CD14-positive monocyte (primary cell): ENCODE measurements at regions not wholly inside any gene's neighbourhood (a gene's known extent, or its start where the extent isn't known, plus 50 kb on each side); places are given as distances from the start of the nearest gene placed in this dataset.

ENCODE experiments used
- DNase-seq, 3 donors: peaks; one replicate each; pipeline ENCODE4 v3.0.0-alpha.2; 2011 to 2022
- H2AFZ ChIP-seq: 2 replicates; pipeline ENCODE4 v1.6.0; 2012; ENCODE audit warnings: mild to moderate bottlenecking, low read depth, low read length, inconsistent platforms; ENCODE audit not compliant: insufficient read depth, poor library complexity, severe bottlenecking
- H3K27ac ChIP-seq, 2 donors: 1 replicate in 1 of 2; 2 replicates in 1 of 2; pipeline ENCODE4 v1.5.1; 2012 to 2013; ENCODE audit warnings: low read length in 2 of 2, control low read depth in 1 of 2, inconsistent platforms in 1 of 2, low read depth in 1 of 2, mild to moderate bottlenecking in 1 of 2
- H3K27me3 ChIP-seq, 2 donors: one replicate each; pipeline versions ENCODE4 v1.6.0 to v1.6.1; 2011 to 2013; ENCODE audit warnings: low read length in 2 of 2; ENCODE audit not compliant: control insufficient read depth in 2 of 2, insufficient read depth in 2 of 2
- H3K36me3 ChIP-seq, 2 donors: replicated peaks in 1 of 2; 1 replicate in 1 of 2; 2 replicates in 1 of 2; pipeline versions ENCODE4 v1.5.1 to v1.6.1; 2012 to 2013; ENCODE audit warnings: low read length in 2 of 2, control low read depth in 1 of 2, inconsistent platforms in 1 of 2, mild to moderate bottlenecking in 1 of 2; ENCODE audit not compliant: insufficient read depth in 2 of 2, control insufficient read depth in 1 of 2
- H3K4me1 ChIP-seq, 2 donors: 1 replicate in 1 of 2; 2 replicates in 1 of 2; pipeline versions ENCODE4 v1.5.1 to v1.6.1; 2012 to 2013; ENCODE audit warnings: low read length in 2 of 2, control low read depth in 1 of 2, inconsistent platforms in 1 of 2, mild to moderate bottlenecking in 1 of 2, moderate library complexity in 1 of 2; ENCODE audit not compliant: insufficient read depth in 2 of 2, control insufficient read depth in 1 of 2
- H3K4me2 ChIP-seq: replicated peaks from 2 replicates; pipeline ENCODE3; 2012; ENCODE audit warnings: low read length, moderate library complexity, mild to moderate bottlenecking; ENCODE audit not compliant: poor library complexity, severe bottlenecking; ENCODE audit errors: extremely low read depth
- H3K4me3 ChIP-seq, 3 experiments: fragments of 200-600 bp in 1 of 3; sonication (generic) in 1 of 3; replicated peaks in 1 of 3; 1 replicate in 2 of 3; 2 replicates in 1 of 3; pipeline ENCODE4 v1.5.1; 2011 to 2013; ENCODE audit warnings: low read length in 3 of 3, mild to moderate bottlenecking in 3 of 3, control low read depth in 2 of 3, low read depth in 2 of 3, inconsistent platforms in 1 of 3, moderate library complexity in 1 of 3
- H3K79me2 ChIP-seq: 2 replicates; pipeline ENCODE4 v1.6.0; 2012; ENCODE audit warnings: mild to moderate bottlenecking, control low read depth, inconsistent platforms, low read length, moderate library complexity; ENCODE audit not compliant: insufficient read depth
- H3K9ac ChIP-seq: 2 replicates; pipeline ENCODE4 v1.6.0; 2017; ENCODE audit warnings: low read length, mild to moderate bottlenecking; ENCODE audit not compliant: insufficient read depth, poor library complexity, severe bottlenecking
- H3K9me3 ChIP-seq, 2 donors: replicated peaks in 1 of 2; 1 replicate in 1 of 2; 2 replicates in 1 of 2; pipeline versions ENCODE4 v1.5.1 to v1.6.1; 2012 to 2013; ENCODE audit warnings: low read length in 2 of 2, control low read depth in 1 of 2; ENCODE audit not compliant: control insufficient read depth in 1 of 2, insufficient read depth in 1 of 2
- H4K20me1 ChIP-seq: 2 replicates; pipeline ENCODE4 v1.6.0; 2012; ENCODE audit warnings: mild to moderate bottlenecking, low read length, control low read depth, moderate library complexity; ENCODE audit not compliant: insufficient read depth
- H3K27ac Mint-ChIP-seq, 7 donors: one replicate each; pipeline ENCODE4 v1.8.0; 2020; ENCODE audit warnings: mild to moderate bottlenecking in 7 of 7, mixed read lengths in 7 of 7, moderate library complexity in 6 of 7, inconsistent platforms in 2 of 7
- H3K27me3 Mint-ChIP-seq, 3 donors: one replicate each; pipeline ENCODE4 v1.8.0; 2021 to 2022; ENCODE audit warnings: low read depth in 3 of 3, mild to moderate bottlenecking in 3 of 3, mixed read lengths in 3 of 3, moderate library complexity in 3 of 3, inconsistent platforms in 1 of 3
- H3K36me3 Mint-ChIP-seq, 2 donors: one replicate each; pipeline ENCODE4 v1.8.0; 2020; ENCODE audit warnings: mixed read lengths in 2 of 2, inconsistent platforms in 1 of 2, mild to moderate bottlenecking in 1 of 2
- H3K4me1 Mint-ChIP-seq: one replicate; pipeline ENCODE4 v1.8.0; 2020; ENCODE audit warnings: mild to moderate bottlenecking, mixed read lengths
- H3K4me3 Mint-ChIP-seq, 2 donors: one replicate each; pipeline ENCODE4 v1.8.0; 2020; ENCODE audit warnings: mild to moderate bottlenecking in 2 of 2, mixed read lengths in 2 of 2, moderate library complexity in 1 of 2
- H3K9me3 Mint-ChIP-seq, 7 donors: one replicate each; pipeline ENCODE4 v1.8.0; 2020 to 2022; ENCODE audit warnings: mixed read lengths in 7 of 7, mild to moderate bottlenecking in 6 of 7, moderate library complexity in 6 of 7, inconsistent platforms in 2 of 7
- CTCF ChIP-seq: fragments of 200-600 bp; IDR thresholded peaks from one replicate; pipeline ENCODE4 v1.8.0; 2022; ENCODE audit warnings: antibody characterized with exemption, mild to moderate bottlenecking
- WGBS: methylation state at CpG from one replicate; pipeline ENCODE4 v1.1.5; 2013; ENCODE audit warnings: missing lambda C conversion rate; ENCODE audit not compliant: insufficient coverage; 5-methylcytosine and 5-hydroxymethylcytosine counted together
- intact Hi-C, 2 donors: fragments of 100-400 bp; cut with micrococcal nuclease; formaldehyde crosslinking; loops; one replicate each; pipeline versions ENCODE4 v1.15.0 to v1.15.1; 2023

DNA sequence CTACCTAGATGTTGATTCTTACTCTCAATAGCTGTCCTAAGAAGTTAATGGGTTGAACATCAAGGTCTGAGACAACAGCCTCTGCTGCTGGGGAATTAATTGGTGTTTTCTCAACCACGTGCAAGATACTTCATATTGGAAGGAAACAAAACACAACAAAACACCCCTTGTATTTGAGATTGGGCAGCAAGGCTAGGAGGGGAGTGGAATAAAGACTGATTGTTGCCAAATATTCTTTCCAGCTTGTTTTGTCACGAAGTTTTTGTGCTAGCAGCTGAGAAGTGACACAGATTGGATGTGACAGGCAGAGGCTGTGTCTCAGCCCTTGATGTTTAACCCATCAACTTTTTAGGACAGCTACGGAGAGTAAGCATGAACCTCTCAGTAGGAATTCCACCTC lies 808.4 kb downstream of the IGSF11 start:
- H3K4me3 ChIP-seq, result no peak overlapping the region
- no peak for TF ChIP-seq CTCF
- no peaks in the 10 kb centered on the region for H3K4me1 Mint-ChIP-seq

GRCh38 chr3:118227191-118227590 lies 807.5 kb downstream of the IGSF11 start:
- no peak overlapping the region for H3K4me3 Mint-ChIP-seq
- no peak for DNase-seq
- Histone ChIP-seq H3K9me3 (peaks cover 0 to 3% of the 10 kb centered on the region in 2 donors), H3K4me2 (no peak overlapping the region), H4K20me1 (no peaks in the 10 kb centered on the region), H3K9ac (no peak overlapping the region), H3K36me3 (no peaks in the 10 kb centered on the region), H3K27me3 (no peaks in the 10 kb centered on the region), H3K4me3 (no peak overlapping the region), H3K4me1 (no peaks in the 10 kb centered on the region), H3K27ac (no peak overlapping the region), H3K79me2 (no peaks in the 10 kb centered on the region), H2AFZ (no peak overlapping the region)
- peaks cover 0 to 3% (median 0%) of the 10 kb centered on the region in 3 donors for H3K27me3 Mint-ChIP-seq
- no peak overlapping the region for H3K27ac Mint-ChIP-seq
- no peaks in the 10 kb centered on the region for H3K36me3 Mint-ChIP-seq
- intact Hi-C loops, result no loop called here
- TF ChIP-seq CTCF, result no peak
- no CpG with 5 or more reads among the region's 2 CpGs for WGBS
- H3K4me1 Mint-ChIP-seq, result no peaks in the 10 kb centered on the region
- H3K9me3 Mint-ChIP-seq, result peaks cover 0 to 14% (median 3%) of the 10 kb centered on the region in 7 donors

More for the DNA sequence above, 808.4 kb downstream of the IGSF11 start:
- Histone ChIP-seq H3K27me3 (no peaks in the 10 kb centered on the region), H3K9ac (no peak overlapping the region), H3K79me2 (no peaks in the 10 kb centered on the region), H3K9me3 (peaks cover 2 to 3% of the 10 kb centered on the region in 2 donors), H3K27ac (no peak overlapping the region), H2AFZ (no peak overlapping the region), H3K4me1 (no peaks in the 10 kb centered on the region), H3K36me3 (no peaks in the 10 kb centered on the region), H4K20me1 (no peaks in the 10 kb centered on the region), H3K4me2 (no peak overlapping the region)
- no peak for DNase-seq
- H3K4me3 Mint-ChIP-seq, result no peak overlapping the region
- H3K27ac Mint-ChIP-seq, result no peak overlapping the region
- WGBS, result 50% methylated on average over 1 of the region's 3 CpGs
- H3K9me3 Mint-ChIP-seq, result peaks cover 0 to 16% (median 6%) of the 10 kb centered on the region in 7 donors
- H3K36me3 Mint-ChIP-seq, result no peaks in the 10 kb centered on the region
- peaks cover 0 to 3% (median 0%) of the 10 kb centered on the region in 3 donors for H3K27me3 Mint-ChIP-seq
- intact Hi-C loops, result no loop called here
